ENCODE measurements at regions not wholly inside any gene's neighbourhood (a gene's known extent, or its start where the extent isn't known, plus 50 kb on each side); places are given as distances from the start of the nearest gene placed in this dataset.

- TF ChIP-seq CTCF (IDR thresholded peaks at IDR 0.05; ENCODE audit: low read length) (no peak), EZH2phosphoT487 (IDR thresholded peaks at IDR 0.05; ENCODE audit: low read length) (no peak), EZH2 (optimal IDR thresholded peaks at IDR 0.05; ENCODE audit: low read depth, low read length) (no peak)
Measured at GRCh38 chr4:164405774-164406173, 348.2 kb upstream of the SMIM31 start.
